Amniotic epithelial cell (primary cell): ENCODE measurements at regions not wholly inside any gene's neighbourhood (a gene's known extent, or its start where the extent isn't known, plus 50 kb on each side); places are given as distances from the start of the nearest gene placed in this dataset.
"Not testable (repeated sequence)": the region's sequence is repeated elsewhere in the genome, so short reads cannot be mapped to it uniquely, and the experiment has no call there.

ENCODE experiments used
- DNase-seq: peaks from one replicate; pipeline ENCODE4 v3.0.0-alpha.2; 2010; ENCODE audit warnings: low read depth

- DNase-seq = no peak
These were observed 87.5 kb upstream of the COPS8 start for GRCh38 chr2:236998236-236998635.

- DNase-seq = no peak
These were observed 86.9 kb upstream of the COPS8 start for GRCh38 chr2:236998758-236999157.

- no peak for DNase-seq
These were observed 85.2 kb upstream of the COPS8 start for GRCh38 chr2:237000481-237000880.

GRCh38 chr2:237005341-237005740 lies 80.3 kb upstream of the COPS8 start:
- not testable (repeated sequence) for DNase-seq

GRCh38 chr2:237011206-237011795 lies 74.4 kb upstream of the COPS8 start:
- DNase-seq = no peak

GRCh38 chr2:237012004-237012403 lies 73.7 kb upstream of the COPS8 start:
- DNase-seq = no peak

- DNase-seq = peak; percentile 97
These were observed 73.0 kb upstream of the COPS8 start for GRCh38 chr2:237012577-237013267.

- DNase-seq = no peak
These were observed 69.4 kb upstream of the COPS8 start for GRCh38 chr2:237016121-237016915.

- DNase-seq = no peak
These were observed 65.6 kb upstream of the COPS8 start for GRCh38 chr2:237020090-237020489.

GRCh38 chr2:237022533-237022932 lies 63.2 kb upstream of the COPS8 start:
- no peak for DNase-seq

GRCh38 chr2:237024255-237024654 lies 61.4 kb upstream of the COPS8 start:
- DNase-seq = no peak

- peak; percentile 86 for DNase-seq
These were observed 60.4 kb upstream of the COPS8 start for GRCh38 chr2:237025090-237025865.

GRCh38 chr2:237026981-237027711 lies 58.5 kb upstream of the COPS8 start:
- peak; percentile 52 for DNase-seq

- DNase-seq = no peak
These were observed 58.0 kb upstream of the COPS8 start for GRCh38 chr2:237027712-237028029.

- no peak for DNase-seq
These were observed 55.3 kb upstream of the COPS8 start for GRCh38 chr2:237030382-237030781.

- no peak for DNase-seq
These were observed 52.1 kb upstream of the COPS8 start for GRCh38 chr2:237033536-237034060.

GRCh38 chr2:237035781-237036475 lies 49.8 kb upstream of the COPS8 start:
- no peak for DNase-seq
